HEK293 (cell line): ENCODE measurements at regions not wholly inside any gene's neighbourhood (a gene's known extent, or its start where the extent isn't known, plus 50 kb on each side); places are given as distances from the start of the nearest gene placed in this dataset.
A peak's percentile ranks its signal among the peaks of the same experiment; 100 is the strongest.

Source experiments
- CTCF ChIA-PET: fragments of 350-600 bp; formaldehyde crosslinking; extraction: SDS; loops from one replicate; lab custom pipeline; 2021; ENCODE audit warnings: antibody characterized with exemption; lab: Yijun Ruan, JAX
- POLR2A ChIA-PET: fragments of 300-600 bp; formaldehyde crosslinking; extraction: SDS; loops from one replicate; lab custom pipeline; 2020; ENCODE audit warnings: antibody characterized with exemption, inconsistent platforms; lab: Yijun Ruan, JAX
- H3K27ac ChIP-seq: fragments of 200-500 bp; sonication (Bioruptor generic); 2 replicates; pipeline ENCODE4 v1.5.1; 2014; ENCODE audit warnings: low read depth, low read length, control low read depth, inconsistent platforms; ENCODE audit errors: extremely low read depth
- H3K36me3 ChIP-seq, 2 experiments: fragments of 200-500 bp in 1 of 2; sonication (Bioruptor generic) in 1 of 2; 1 replicate in 1 of 2; 2 replicates in 1 of 2; pipeline ENCODE4 v1.5.1; 2014 to 2017; ENCODE audit warnings: inconsistent platforms in 2 of 2, low read length in 2 of 2; ENCODE audit not compliant: control insufficient read depth in 2 of 2, insufficient read depth in 1 of 2
- H3K4me1 ChIP-seq: fragments of 200-500 bp; sonication (Bioruptor generic); 2 replicates; pipeline ENCODE4 v1.5.1; 2014; ENCODE audit warnings: mild to moderate bottlenecking, low read length, inconsistent platforms; ENCODE audit not compliant: control insufficient read depth, insufficient read depth
- H3K4me3 ChIP-seq: 2 replicates; pipeline ENCODE4 v1.5.1; 2011; ENCODE audit warnings: low read depth, mild to moderate bottlenecking, control low read depth, low read length, moderate library complexity
- H3K9me3 ChIP-seq: fragments of 200-500 bp; sonication (Bioruptor generic); 2 replicates; pipeline ENCODE4 v1.5.1; 2014; ENCODE audit warnings: low read depth, low read length, inconsistent platforms; ENCODE audit not compliant: control insufficient read depth, insufficient read depth
- FEZF1 ChIP-seq: fragments of 450-650 bp; formaldehyde crosslinking; IDR thresholded peaks from 2 replicates; pipeline ENCODE4 v1.5.1; 2016; ENCODE audit warnings: missing biosample characterization, missing genetic modification characterization
- MYNN ChIP-seq: fragments of 450-650 bp; formaldehyde crosslinking; IDR thresholded peaks from 2 replicates; pipeline ENCODE4 v1.5.1; 2016; ENCODE audit warnings: missing biosample characterization, missing genetic modification characterization, borderline replicate concordance
- OSR2 ChIP-seq: fragments of 450-650 bp; formaldehyde crosslinking; IDR thresholded peaks from 2 replicates; pipeline ENCODE4 v1.5.1; 2016; ENCODE audit warnings: missing biosample characterization, missing genetic modification characterization
- SP2 ChIP-seq: fragments of 450-650 bp; formaldehyde crosslinking; IDR thresholded peaks from 2 replicates; pipeline ENCODE4 v1.5.1; 2016; ENCODE audit warnings: missing biosample characterization, missing genetic modification characterization
- SP7 ChIP-seq: fragments of 450-650 bp; formaldehyde crosslinking; IDR thresholded peaks from 2 replicates; pipeline ENCODE4 v1.5.1; 2016; ENCODE audit warnings: missing biosample characterization, missing genetic modification characterization
- ZIC2 ChIP-seq: fragments of 450-650 bp; formaldehyde crosslinking; IDR thresholded peaks from 2 replicates; pipeline ENCODE4 v1.5.1; 2016; ENCODE audit warnings: missing biosample characterization, missing genetic modification characterization
- ZNF132 ChIP-seq: fragments of 450-650 bp; formaldehyde crosslinking; IDR thresholded peaks from 2 replicates; pipeline ENCODE4 v1.5.1; 2017; ENCODE audit warnings: missing biosample characterization, missing genetic modification characterization, borderline replicate concordance
- ZNF157 ChIP-seq: fragments of 450-650 bp; formaldehyde crosslinking; IDR thresholded peaks from 2 replicates; pipeline ENCODE4 v1.5.1; 2016; ENCODE audit warnings: missing biosample characterization, missing genetic modification characterization
- ZNF16 ChIP-seq: fragments of 450-650 bp; formaldehyde crosslinking; IDR thresholded peaks from 2 replicates; pipeline ENCODE4 v1.5.1; 2016; ENCODE audit warnings: low read depth, missing biosample characterization, missing genetic modification characterization
- ZNF214 ChIP-seq: fragments of 450-650 bp; formaldehyde crosslinking; IDR thresholded peaks from 2 replicates; pipeline ENCODE4 v1.5.1; 2017; ENCODE audit warnings: missing biosample characterization, mild to moderate bottlenecking, missing genetic modification characterization, borderline replicate concordance
- ZNF416 ChIP-seq: fragments of 450-650 bp; formaldehyde crosslinking; IDR thresholded peaks from 2 replicates; pipeline ENCODE4 v1.5.1; 2016; ENCODE audit warnings: missing biosample characterization, missing genetic modification characterization
- ZNF600 ChIP-seq: fragments of 450-650 bp; formaldehyde crosslinking; IDR thresholded peaks from 2 replicates; pipeline ENCODE4 v1.5.1; 2016; ENCODE audit warnings: missing biosample characterization, missing genetic modification characterization
- ZNF664 ChIP-seq: fragments of 450-650 bp; formaldehyde crosslinking; IDR thresholded peaks from 2 replicates; pipeline ENCODE4 v1.5.1; 2016; ENCODE audit warnings: missing biosample characterization, missing genetic modification characterization
- ZNF830 ChIP-seq: fragments of 450-650 bp; IDR thresholded peaks from 2 replicates; pipeline ENCODE4 v1.5.0; 2018; ENCODE audit warnings: missing biosample characterization, missing genetic modification characterization, low read depth, mild to moderate bottlenecking, moderate library complexity
- ZNF837 ChIP-seq: fragments of 450-650 bp; formaldehyde crosslinking; IDR thresholded peaks from 2 replicates; pipeline ENCODE4 v1.5.1; 2016; ENCODE audit warnings: missing biosample characterization, missing genetic modification characterization
- TF ChIP-seq, protein P1 (sequence below): fragments of 450-650 bp; IDR thresholded peaks from 2 replicates; pipeline ENCODE4 v1.5.1; 2018; ENCODE audit warnings: missing biosample characterization, missing genetic modification characterization
- TF ChIP-seq, protein P2 (sequence below): fragments of 450-650 bp; formaldehyde crosslinking; IDR thresholded peaks from 2 replicates; pipeline ENCODE4 v1.5.1; 2017; ENCODE audit warnings: missing biosample characterization, missing genetic modification characterization
- TF ChIP-seq, protein P3 (sequence below): fragments of 450-650 bp; formaldehyde crosslinking; IDR thresholded peaks from 2 replicates; pipeline ENCODE4 v1.5.1; 2016; ENCODE audit warnings: missing biosample characterization, missing genetic modification characterization

DNA sequence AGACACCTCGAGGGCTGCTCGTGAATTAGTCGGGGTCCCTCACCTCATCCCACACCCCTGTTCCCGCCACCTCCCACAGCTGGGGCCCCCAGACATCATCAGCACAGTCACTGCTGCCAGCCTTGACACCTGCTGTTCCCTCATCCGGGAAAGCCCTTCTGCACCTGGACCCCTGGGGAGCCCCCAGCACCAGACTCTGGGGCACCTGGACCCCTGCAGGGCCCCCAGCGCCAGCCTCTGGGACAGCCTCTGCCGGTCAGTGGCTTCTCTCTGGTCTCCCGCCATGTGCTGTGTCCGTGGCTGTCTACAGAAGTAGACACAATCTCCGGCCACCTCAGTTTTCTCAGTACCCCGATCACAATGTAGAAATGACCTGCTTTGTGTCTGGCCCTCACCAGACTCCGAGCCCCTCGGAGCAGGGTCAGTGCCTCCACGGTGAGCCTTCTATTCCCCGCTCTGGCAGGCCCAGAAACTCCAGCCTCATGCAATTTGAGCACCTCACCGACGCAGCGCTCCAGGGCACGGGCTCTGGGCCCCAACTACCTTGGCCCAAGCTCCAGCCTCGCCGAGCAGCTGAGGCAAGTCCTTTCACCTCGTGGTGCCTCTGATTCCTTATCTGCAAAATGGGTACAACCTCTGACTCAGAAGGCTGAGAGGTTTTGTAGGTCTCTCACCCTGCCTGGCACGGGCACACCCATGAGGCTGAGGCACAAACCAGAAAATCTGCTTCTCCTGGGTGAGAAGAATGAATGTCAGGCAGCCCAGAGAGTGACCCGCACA, 84.7 kb downstream of the RIPK4 start:
- H3K36me3 ChIP-seq, result no peaks in the 10 kb centered on the region
- TF ChIP-seq ZIC2 (tag by site-specific recombination) (peak; percentile 88), ZNF157 (tag by site-specific recombination) (no peak)
- peaks cover 13% of the 10 kb centered on the region for H3K4me1 ChIP-seq
- H3K9me3 ChIP-seq, result no peaks in the 10 kb centered on the region
- ChIA-PET CTCF (interaction anchor here (1.0 kb wide), 1 partner anchor 69 kb away, joined by 4 read pairs; no protein-coding TSS in a partner anchor), POLR2A (no interaction called here)
- no peak overlapping the region for H3K27ac ChIP-seq
- no peak overlapping the region for H3K4me3 ChIP-seq

DNA sequence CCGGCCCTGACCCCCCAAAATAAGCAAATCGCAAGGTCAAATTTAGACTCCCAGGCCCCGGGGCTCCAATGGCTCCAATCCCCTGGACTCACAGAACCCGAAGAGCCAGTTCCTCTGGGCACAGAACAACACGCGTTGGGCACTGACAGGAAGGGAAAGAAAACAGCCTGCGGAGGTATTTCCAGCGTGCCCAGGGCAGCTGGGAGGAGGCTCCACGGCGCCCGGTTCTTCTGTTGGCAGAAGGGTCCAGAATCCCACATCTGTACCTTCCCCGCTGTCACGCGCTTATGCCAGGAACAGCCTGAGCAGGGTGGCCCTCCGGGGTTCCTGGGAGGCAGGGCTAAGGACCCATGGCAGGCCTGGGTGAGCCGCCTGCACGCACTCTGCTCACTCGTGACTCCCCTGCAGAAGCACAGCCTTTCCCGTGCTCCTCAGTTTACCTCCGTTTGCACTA, 85.5 kb downstream of the RIPK4 start:
- TF ChIP-seq FEZF1 (tag by site-specific recombination) (no peak), ZNF416 (no peak), ZNF830 (tag by site-specific recombination) (no peak)
- Histone ChIP-seq H3K36me3 (no peaks in the 10 kb centered on the region), H3K4me3 (no peak overlapping the region), H3K27ac (no peak overlapping the region), H3K9me3 (no peaks in the 10 kb centered on the region), H3K4me1 (peaks cover 13% of the 10 kb centered on the region)
- POLR2A ChIA-PET, result no interaction called here
- CTCF ChIA-PET, result interaction anchor here (0.6 to 4.2 kb wide), 3 partner anchors 18 to 69 kb away, joined by 3 to 25 read pairs (median 4); no protein-coding TSS in a partner anchor

DNA sequence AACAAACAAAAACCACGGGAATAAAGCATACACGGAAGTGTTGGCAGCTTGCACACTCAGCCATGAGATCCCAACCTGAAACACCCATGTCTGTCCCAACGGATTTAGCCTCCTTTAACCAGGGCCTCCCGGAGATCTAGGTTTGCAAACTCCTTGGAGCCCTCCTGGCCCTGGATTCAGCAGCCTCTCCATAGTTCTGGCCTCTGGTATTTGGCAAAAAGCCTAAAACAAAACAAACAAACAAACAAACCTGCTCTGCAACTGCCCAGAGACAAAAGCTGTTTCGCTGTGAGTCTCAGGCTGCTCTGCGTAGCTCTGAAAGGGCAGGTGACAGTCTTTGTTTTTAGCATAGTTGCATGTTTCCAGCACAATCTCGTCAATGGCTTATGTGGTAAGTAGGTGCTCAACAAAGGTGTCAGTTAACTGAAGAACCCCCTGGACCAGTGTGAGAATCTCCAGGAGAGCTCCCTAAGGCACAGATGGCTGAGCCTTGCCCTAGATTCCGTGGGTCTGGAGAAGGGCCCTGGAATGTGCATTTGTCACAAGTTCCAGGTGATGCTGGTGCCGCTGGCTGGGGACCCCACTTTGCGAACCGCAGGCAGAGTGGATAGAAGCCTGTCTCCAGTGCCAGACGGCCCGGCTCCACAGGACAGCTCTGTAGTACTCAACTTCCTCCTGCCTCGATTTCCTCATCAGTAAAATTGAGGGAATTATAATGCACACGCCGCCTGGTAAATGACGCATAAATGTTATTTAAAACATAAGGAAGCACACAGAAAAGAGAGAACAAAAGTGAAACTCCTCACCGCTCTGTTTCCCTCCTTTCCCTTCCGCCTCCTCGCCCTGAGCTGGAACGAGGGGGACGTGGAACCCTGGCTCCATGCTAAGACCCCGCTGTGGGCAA, 86.2 kb downstream of the RIPK4 start:
- H3K36me3 ChIP-seq, result no peaks in the 10 kb centered on the region
- H3K27ac ChIP-seq, result no peak overlapping the region
- H3K9me3 ChIP-seq, result no peaks in the 10 kb centered on the region
- POLR2A ChIA-PET, result interaction anchor here (0.9 kb wide), 1 partner anchor 88 kb away, joined by 5 read pairs; no protein-coding TSS in a partner anchor
- TF ChIP-seq ZNF16 (tag by site-specific recombination) (no peak), ZNF214 (tag by site-specific recombination) (no peak), ZNF664 (tag by site-specific recombination) (peak; percentile 89)
- TF ChIP-seq, all 188 proteins: peak for 1
- H3K4me1 ChIP-seq, result peaks cover 13% of the 10 kb centered on the region
- CTCF ChIA-PET, result interaction anchor here (0.6 to 4.2 kb wide), 5 partner anchors 19 to 521 kb away, joined by 3 to 25 read pairs (median 4); no protein-coding TSS in a partner anchor
- no peak overlapping the region for H3K4me3 ChIP-seq

DNA sequence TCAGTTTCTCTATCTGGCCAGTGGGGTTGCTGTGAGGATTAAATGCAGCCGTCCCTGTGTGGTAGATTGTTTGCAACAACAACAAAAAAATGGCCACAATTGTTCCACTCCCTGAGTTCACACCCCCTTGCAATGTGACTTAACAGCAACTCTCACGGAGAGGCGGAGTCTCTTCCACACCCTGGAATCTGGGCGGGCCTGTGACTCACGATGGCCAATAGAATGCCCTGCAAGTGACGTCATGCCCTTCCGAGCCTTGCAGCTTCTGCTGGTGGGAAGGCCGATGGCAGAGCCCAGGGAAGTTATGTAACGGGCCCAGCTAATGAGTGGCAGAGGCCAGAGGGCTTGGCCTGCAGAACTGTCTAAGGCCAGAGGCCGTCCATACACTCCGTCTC, 87.9 kb downstream of the RIPK4 start:
- ChIA-PET CTCF (interaction anchor here (0.5 to 4.2 kb wide), 6 partner anchors 59 to 563 kb away, joined by 3 to 25 read pairs (median 4); no protein-coding TSS in a partner anchor), POLR2A (interaction anchor here (0.7 to 2.0 kb wide), 5 partner anchors 86 to 108 kb away, joined by 3 to 6 read pairs (median 5); partner anchors contain the start of gene RIPK4)
- H3K9me3 ChIP-seq, result no peaks in the 10 kb centered on the region
- H3K4me1 ChIP-seq, result peaks cover 7% of the 10 kb centered on the region
- peak overlapping the region; percentile 18; the same call in 1 of the 2 replicates for H3K27ac ChIP-seq
- no peaks in the 10 kb centered on the region for H3K36me3 ChIP-seq
- no peak overlapping the region for H3K4me3 ChIP-seq
- TF ChIP-seq SP2 (tag by site-specific recombination) (peak; percentile 88), OSR2 (tag by site-specific recombination) (no peak; the same call in 1 of the 2 replicates), MYNN (tag by site-specific recombination) (no peak), ZNF600 (tag by site-specific recombination) (peak; percentile 25; the same call in 1 of the 2 replicates), ZNF837 (no peak), ZNF132 (tag by site-specific recombination) (no peak), SP7 (tag by site-specific recombination) (peak; percentile 71)
- TF ChIP-seq, protein P1, sequence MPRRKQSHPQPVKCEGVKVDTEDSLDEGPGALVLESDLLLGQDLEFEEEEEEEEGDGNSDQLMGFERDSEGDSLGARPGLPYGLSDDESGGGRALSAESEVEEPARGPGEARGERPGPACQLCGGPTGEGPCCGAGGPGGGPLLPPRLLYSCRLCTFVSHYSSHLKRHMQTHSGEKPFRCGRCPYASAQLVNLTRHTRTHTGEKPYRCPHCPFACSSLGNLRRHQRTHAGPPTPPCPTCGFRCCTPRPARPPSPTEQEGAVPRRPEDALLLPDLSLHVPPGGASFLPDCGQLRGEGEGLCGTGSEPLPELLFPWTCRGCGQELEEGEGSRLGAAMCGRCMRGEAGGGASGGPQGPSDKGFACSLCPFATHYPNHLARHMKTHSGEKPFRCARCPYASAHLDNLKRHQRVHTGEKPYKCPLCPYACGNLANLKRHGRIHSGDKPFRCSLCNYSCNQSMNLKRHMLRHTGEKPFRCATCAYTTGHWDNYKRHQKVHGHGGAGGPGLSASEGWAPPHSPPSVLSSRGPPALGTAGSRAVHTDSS, result no peak
- TF ChIP-seq, protein P2, sequence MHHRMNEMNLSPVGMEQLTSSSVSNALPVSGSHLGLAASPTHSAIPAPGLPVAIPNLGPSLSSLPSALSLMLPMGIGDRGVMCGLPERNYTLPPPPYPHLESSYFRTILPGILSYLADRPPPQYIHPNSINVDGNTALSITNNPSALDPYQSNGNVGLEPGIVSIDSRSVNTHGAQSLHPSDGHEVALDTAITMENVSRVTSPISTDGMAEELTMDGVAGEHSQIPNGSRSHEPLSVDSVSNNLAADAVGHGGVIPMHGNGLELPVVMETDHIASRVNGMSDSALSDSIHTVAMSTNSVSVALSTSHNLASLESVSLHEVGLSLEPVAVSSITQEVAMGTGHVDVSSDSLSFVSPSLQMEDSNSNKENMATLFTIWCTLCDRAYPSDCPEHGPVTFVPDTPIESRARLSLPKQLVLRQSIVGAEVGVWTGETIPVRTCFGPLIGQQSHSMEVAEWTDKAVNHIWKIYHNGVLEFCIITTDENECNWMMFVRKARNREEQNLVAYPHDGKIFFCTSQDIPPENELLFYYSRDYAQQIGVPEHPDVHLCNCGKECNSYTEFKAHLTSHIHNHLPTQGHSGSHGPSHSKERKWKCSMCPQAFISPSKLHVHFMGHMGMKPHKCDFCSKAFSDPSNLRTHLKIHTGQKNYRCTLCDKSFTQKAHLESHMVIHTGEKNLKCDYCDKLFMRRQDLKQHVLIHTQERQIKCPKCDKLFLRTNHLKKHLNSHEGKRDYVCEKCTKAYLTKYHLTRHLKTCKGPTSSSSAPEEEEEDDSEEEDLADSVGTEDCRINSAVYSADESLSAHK (tag by site-specific recombination), result no peak
- TF ChIP-seq, protein P3, sequence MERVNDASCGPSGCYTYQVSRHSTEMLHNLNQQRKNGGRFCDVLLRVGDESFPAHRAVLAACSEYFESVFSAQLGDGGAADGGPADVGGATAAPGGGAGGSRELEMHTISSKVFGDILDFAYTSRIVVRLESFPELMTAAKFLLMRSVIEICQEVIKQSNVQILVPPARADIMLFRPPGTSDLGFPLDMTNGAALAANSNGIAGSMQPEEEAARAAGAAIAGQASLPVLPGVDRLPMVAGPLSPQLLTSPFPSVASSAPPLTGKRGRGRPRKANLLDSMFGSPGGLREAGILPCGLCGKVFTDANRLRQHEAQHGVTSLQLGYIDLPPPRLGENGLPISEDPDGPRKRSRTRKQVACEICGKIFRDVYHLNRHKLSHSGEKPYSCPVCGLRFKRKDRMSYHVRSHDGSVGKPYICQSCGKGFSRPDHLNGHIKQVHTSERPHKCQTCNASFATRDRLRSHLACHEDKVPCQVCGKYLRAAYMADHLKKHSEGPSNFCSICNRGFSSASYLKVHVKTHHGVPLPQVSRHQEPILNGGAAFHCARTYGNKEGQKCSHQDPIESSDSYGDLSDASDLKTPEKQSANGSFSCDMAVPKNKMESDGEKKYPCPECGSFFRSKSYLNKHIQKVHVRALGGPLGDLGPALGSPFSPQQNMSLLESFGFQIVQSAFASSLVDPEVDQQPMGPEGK (tag by site-specific recombination), result peak; percentile 20; the same call in 1 of the 2 replicates
